ENCODE measurements at regions not wholly inside any gene's neighbourhood (a gene's known extent, or its start where the extent isn't known, plus 50 kb on each side); places are given as distances from the start of the nearest gene placed in this dataset.

DNA sequence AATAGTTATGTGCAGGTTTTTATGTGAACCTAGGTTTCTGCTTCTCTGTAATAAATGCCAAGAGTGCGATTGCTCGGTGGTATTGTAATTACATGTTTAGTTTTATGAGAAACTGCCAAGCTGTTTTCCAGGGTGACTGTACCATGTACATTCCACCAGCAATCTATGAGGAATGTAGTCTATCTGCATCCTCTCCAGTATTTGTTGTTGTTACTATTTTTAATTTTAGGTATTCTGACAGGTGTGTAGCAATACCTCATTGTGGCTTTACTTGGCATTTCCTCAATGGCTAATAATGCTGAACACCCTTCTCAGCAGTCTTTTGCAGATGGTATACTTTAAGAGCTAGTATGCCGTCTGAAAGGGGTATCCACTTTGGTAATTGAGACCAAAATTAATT is 142.1 kb downstream of the BMP2 start:
- H3K9me3 ChIP-seq: peaks cover 3% of the 10 kb centered on the region; the same call in 1 of the 3 replicates
- H3K4me2 ChIP-seq: no peak overlapping the region
- FAIRE-seq: no peak
- no peak overlapping the region for H3K27ac ChIP-seq
- ATAC-seq: no peak
- H3K4me1 ChIP-seq: no peaks in the 10 kb centered on the region
- no peak overlapping the region for H3K4me3 ChIP-seq
- DNase-seq (ENCODE audit: low read depth in 1 of 2, low spot score in 1 of 2): no peak
- no peak for TF ChIP-seq CBX8 (IDR thresholded peaks at IDR 0.05)
- no peak for TF ChIP-seq JUNB (IDR thresholded peaks at IDR 0.05)
- no peak for TF ChIP-seq HEYL (CRISPR knock-in tag; IDR thresholded peaks at IDR 0.05)
- TF ChIP-seq NPAS2 (CRISPR knock-in tag; IDR thresholded peaks at IDR 0.05; ENCODE audit: borderline replicate concordance): no peak
- no peak for TF ChIP-seq CTCF (IDR thresholded peaks at IDR 0.05)
- ChIA-PET CTCF (no interaction called here), POLR2A (no interaction called here)
- WGBS (ENCODE audit: missing lambda C conversion rate): 18% methylated on average over 3 of the region's 3 CpGs

- DNase-seq (ENCODE audit: low read depth in 1 of 2, low spot score in 1 of 2) (no peak), ATAC-seq (no peak), FAIRE-seq (no peak)
- ChIA-PET POLR2A (no interaction called here), CTCF (no interaction called here)
- no peak overlapping the region for H3K4me3 ChIP-seq
- 29% methylated on average over 4 of the region's 4 CpGs for WGBS (ENCODE audit: missing lambda C conversion rate)
- no peaks in the 10 kb centered on the region for H3K4me1 ChIP-seq
- H3K4me2 ChIP-seq: no peak overlapping the region
- no peak overlapping the region for H3K27ac ChIP-seq
- H3K9me3 ChIP-seq: peaks cover 10% of the 10 kb centered on the region; the same call in 2 of the 3 replicates
- TF ChIP-seq GATA3 (IDR thresholded peaks at IDR 0.05; ENCODE audit: borderline replicate concordance): no peak
- TF ChIP-seq ELK1 (IDR thresholded peaks at IDR 0.05; ENCODE audit: low read depth, low read length): no peak
- no peak for TF ChIP-seq HMGXB4 (CRISPR knock-in tag; IDR thresholded peaks at IDR 0.05; ENCODE audit: borderline replicate concordance)
- no peak for TF ChIP-seq FOSB (CRISPR knock-in tag; IDR thresholded peaks at IDR 0.05)
- no peak for TF ChIP-seq MAFK (IDR thresholded peaks at IDR 0.05; ENCODE audit: partially characterized antibody)
- no peak for TF ChIP-seq CEBPB (IDR thresholded peaks at IDR 0.05)
- TF ChIP-seq ZNF302 (CRISPR knock-in tag; IDR thresholded peaks at IDR 0.05): no peak
- TF ChIP-seq ZFP36 (IDR thresholded peaks at IDR 0.05; ENCODE audit: borderline replicate concordance, partially characterized antibody): no peak
- TF ChIP-seq PHF8 (IDR thresholded peaks at IDR 0.05; ENCODE audit: borderline replicate concordance, low read depth): no peak
- no peak for TF ChIP-seq BHLHE40 (IDR thresholded peaks at IDR 0.05; ENCODE audit: low read depth, low read length)
- no peak for TF ChIP-seq NPAS2 (CRISPR knock-in tag; IDR thresholded peaks at IDR 0.05; ENCODE audit: borderline replicate concordance)
- no peak for TF ChIP-seq JUN (IDR thresholded peaks at IDR 0.05)
- no peak for TF ChIP-seq RAD21 (conservative IDR thresholded peaks at IDR 0.05 in 1 of 2, IDR thresholded peaks at IDR 0.05 in 1 of 2)
- no peak for TF ChIP-seq FOXS1 (CRISPR knock-in tag; IDR thresholded peaks at IDR 0.05)
- TF ChIP-seq RFX5 (IDR thresholded peaks at IDR 0.05): no peak
- TF ChIP-seq NR3C1 (IDR thresholded peaks at IDR 0.05): no peak
- TF ChIP-seq, protein P1, sequence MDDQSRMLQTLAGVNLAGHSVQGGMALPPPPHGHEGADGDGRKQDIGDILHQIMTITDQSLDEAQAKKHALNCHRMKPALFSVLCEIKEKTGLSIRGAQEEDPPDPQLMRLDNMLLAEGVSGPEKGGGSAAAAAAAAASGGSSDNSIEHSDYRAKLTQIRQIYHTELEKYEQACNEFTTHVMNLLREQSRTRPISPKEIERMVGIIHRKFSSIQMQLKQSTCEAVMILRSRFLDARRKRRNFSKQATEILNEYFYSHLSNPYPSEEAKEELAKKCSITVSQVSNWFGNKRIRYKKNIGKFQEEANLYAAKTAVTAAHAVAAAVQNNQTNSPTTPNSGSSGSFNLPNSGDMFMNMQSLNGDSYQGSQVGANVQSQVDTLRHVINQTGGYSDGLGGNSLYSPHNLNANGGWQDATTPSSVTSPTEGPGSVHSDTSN (IDR thresholded peaks at IDR 0.05): no peak
- no peak for TF ChIP-seq FOSL2 (IDR thresholded peaks at IDR 0.05)
- TF ChIP-seq FOSL2 (CRISPR knock-in tag; IDR thresholded peaks at IDR 0.05): no peak
- TF ChIP-seq, protein P2, sequence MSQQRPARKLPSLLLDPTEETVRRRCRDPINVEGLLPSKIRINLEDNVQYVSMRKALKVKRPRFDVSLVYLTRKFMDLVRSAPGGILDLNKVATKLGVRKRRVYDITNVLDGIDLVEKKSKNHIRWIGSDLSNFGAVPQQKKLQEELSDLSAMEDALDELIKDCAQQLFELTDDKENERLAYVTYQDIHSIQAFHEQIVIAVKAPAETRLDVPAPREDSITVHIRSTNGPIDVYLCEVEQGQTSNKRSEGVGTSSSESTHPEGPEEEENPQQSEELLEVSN (IDR thresholded peaks at IDR 0.05; ENCODE audit: borderline replicate concordance, low read depth): no peak
Observed at GRCh38 chr20:6914986-6915385, 147.5 kb downstream of the BMP2 start.

Measured in A549 (cell line).